Gastroesophageal sphincter (tissue), 3 donors: ENCODE measurements at regions not wholly inside any gene's neighbourhood (a gene's known extent, or its start where the extent isn't known, plus 50 kb on each side); places are given as distances from the start of the nearest gene placed in this dataset.

ENCODE experiments used
- POLR2AphosphoS5 ChIP-seq: sonication (generic); formaldehyde crosslinking; IDR thresholded peaks from one replicate; pipeline ENCODE4 v1.6.1; 2017; ENCODE audit warnings: antibody characterized with exemption
- TF ChIP-seq, protein P1 (sequence below), 4 experiments: fragments of 200-600 bp in 2 of 4; fragments of 450-650 bp in 2 of 4; sonication (generic) in 1 of 4; IDR thresholded peaks; one replicate each; pipeline ENCODE4 v1.5.1; 2017 to 2019; ENCODE audit warnings: antibody characterized with exemption in 4 of 4, mild to moderate bottlenecking in 2 of 4, moderate library complexity in 2 of 4

DNA sequence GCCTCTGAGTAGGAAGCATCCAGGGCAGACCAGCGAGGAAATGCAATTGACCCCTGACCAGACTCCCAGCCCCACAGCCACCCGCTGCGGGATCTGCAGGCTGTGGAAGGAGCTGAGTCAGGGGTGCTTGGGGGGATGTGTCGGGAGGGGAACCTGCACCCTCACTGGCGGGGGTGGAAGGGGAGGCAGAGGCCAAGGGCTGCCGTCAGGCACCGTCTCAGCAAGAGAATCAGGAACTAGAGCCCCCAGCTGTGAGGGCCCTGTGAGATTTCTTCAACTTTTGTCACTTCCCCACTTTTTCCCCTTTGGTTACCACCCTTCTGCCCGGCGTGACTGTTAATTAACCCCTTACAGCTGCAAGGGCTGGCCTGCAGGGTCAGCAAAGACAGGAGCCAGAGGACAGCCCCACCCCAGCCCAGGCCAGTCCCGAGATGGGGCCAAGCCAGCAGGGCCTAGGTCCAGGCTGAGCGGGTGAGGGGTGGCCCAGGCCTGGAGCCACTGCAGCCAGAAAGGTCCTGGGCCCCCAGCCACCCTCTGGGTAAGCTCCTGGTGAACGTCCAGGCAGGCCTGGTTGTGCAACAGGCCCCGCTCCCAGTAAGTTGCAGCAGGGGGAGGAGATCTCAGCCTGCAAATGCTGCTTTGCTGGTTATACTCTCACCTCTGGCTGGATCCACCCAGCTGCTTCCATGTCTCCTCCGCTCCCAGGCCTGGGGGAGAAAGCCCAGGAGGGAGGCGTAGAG lies 147.0 kb upstream of the ID2 start:
- TF ChIP-seq POLR2AphosphoS5: no peak
- TF ChIP-seq, protein P1, sequence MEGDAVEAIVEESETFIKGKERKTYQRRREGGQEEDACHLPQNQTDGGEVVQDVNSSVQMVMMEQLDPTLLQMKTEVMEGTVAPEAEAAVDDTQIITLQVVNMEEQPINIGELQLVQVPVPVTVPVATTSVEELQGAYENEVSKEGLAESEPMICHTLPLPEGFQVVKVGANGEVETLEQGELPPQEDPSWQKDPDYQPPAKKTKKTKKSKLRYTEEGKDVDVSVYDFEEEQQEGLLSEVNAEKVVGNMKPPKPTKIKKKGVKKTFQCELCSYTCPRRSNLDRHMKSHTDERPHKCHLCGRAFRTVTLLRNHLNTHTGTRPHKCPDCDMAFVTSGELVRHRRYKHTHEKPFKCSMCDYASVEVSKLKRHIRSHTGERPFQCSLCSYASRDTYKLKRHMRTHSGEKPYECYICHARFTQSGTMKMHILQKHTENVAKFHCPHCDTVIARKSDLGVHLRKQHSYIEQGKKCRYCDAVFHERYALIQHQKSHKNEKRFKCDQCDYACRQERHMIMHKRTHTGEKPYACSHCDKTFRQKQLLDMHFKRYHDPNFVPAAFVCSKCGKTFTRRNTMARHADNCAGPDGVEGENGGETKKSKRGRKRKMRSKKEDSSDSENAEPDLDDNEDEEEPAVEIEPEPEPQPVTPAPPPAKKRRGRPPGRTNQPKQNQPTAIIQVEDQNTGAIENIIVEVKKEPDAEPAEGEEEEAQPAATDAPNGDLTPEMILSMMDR (IDR thresholded peaks at IDR 0.05): no peak
